BLaER1 (cell line): ENCODE measurements at regions not wholly inside any gene's neighbourhood (a gene's known extent, or its start where the extent isn't known, plus 50 kb on each side); places are given as distances from the start of the nearest gene placed in this dataset.
"Not testable (repeated sequence)": the region's sequence is repeated elsewhere in the genome, so short reads cannot be mapped to it uniquely, and the experiment has no call there.

Source experiments
- H3K27ac ChIP-seq: shearing (Covaris generic); formaldehyde crosslinking; 2 replicates; pipeline ENCODE4 v1.8.1; 2022
- H3K27me3 ChIP-seq: shearing (Covaris generic); formaldehyde crosslinking; 2 replicates; pipeline ENCODE4 v1.8.1; 2022
- H3K36me3 ChIP-seq: shearing (Covaris generic); formaldehyde crosslinking; 2 replicates; pipeline ENCODE4 v1.8.1; 2022
- H3K4me1 ChIP-seq: shearing (Covaris generic); formaldehyde crosslinking; 2 replicates; pipeline ENCODE4 v1.8.1; 2022
- H3K4me2 ChIP-seq: shearing (Covaris generic); formaldehyde crosslinking; 2 replicates; pipeline ENCODE4 v1.8.1; 2022
- H3K4me3 ChIP-seq: shearing (Covaris generic); formaldehyde crosslinking; 2 replicates; pipeline ENCODE4 v1.8.1; 2022
- H3K9ac ChIP-seq: shearing (Covaris generic); formaldehyde crosslinking; 2 replicates; pipeline ENCODE4 v1.8.1; 2022
- H3K9me3 ChIP-seq: shearing (Covaris generic); formaldehyde crosslinking; 2 replicates; pipeline ENCODE4 v1.8.1; 2022
- H4K20me1 ChIP-seq: shearing (Covaris generic); formaldehyde crosslinking; 2 replicates; pipeline ENCODE4 v1.8.1; 2022
- Cebpa-rat ChIP-seq: shearing (Covaris generic); IDR thresholded peaks from 2 replicates; pipeline ENCODE4 v1.8.1; 2022

- H3K36me3 ChIP-seq: no peaks in the 10 kb centered on the region
- H3K4me3 ChIP-seq: no peak overlapping the region
- no peak overlapping the region for H3K27ac ChIP-seq
- H3K4me2 ChIP-seq: no peak overlapping the region
- H3K9ac ChIP-seq: no peak overlapping the region
- no peaks in the 10 kb centered on the region for H3K9me3 ChIP-seq
- H3K4me1 ChIP-seq: no peaks in the 10 kb centered on the region
- no peak for TF ChIP-seq Cebpa-rat
- H4K20me1 ChIP-seq: no peaks in the 10 kb centered on the region
- H3K27me3 ChIP-seq: no peaks in the 10 kb centered on the region
Observed at GRCh38 chr21:26280775-26281174, 110.2 kb upstream of the APP start.

DNA sequence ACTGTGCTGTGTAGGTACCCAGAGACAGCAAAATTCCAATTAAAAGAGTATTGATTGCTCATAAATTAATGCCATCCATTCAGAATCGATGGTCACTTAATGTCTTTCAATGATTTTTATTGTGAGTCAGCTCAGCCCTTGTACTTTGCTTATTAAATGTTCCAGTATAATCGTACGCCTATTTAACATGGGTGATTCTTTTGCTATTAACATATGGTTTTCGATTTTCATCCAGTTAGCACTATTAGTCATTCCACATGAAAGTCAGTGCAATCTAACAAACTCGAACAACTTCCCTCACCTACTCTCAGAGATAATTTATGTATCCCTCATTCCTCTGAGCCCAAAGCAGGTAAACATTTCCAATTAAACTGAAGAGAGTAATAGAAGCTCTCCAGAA is 109.6 kb upstream of the APP start:
- no peak overlapping the region for H3K4me3 ChIP-seq
- no peaks in the 10 kb centered on the region for H3K36me3 ChIP-seq
- H3K4me1 ChIP-seq: no peaks in the 10 kb centered on the region
- no peak overlapping the region for H3K9ac ChIP-seq
- no peaks in the 10 kb centered on the region for H3K27me3 ChIP-seq
- no peaks in the 10 kb centered on the region for H4K20me1 ChIP-seq
- no peak overlapping the region for H3K27ac ChIP-seq
- peaks cover 2% of the 10 kb centered on the region for H3K9me3 ChIP-seq
- no peak for TF ChIP-seq Cebpa-rat
- H3K4me2 ChIP-seq: no peak overlapping the region

- no peak overlapping the region for H3K9ac ChIP-seq
- H3K36me3 ChIP-seq: no peaks in the 10 kb centered on the region
- no peaks in the 10 kb centered on the region for H4K20me1 ChIP-seq
- no peak overlapping the region for H3K4me3 ChIP-seq
- TF ChIP-seq Cebpa-rat: no peak
- no peaks in the 10 kb centered on the region for H3K27me3 ChIP-seq
- H3K4me2 ChIP-seq: no peak overlapping the region
- no peaks in the 10 kb centered on the region for H3K4me1 ChIP-seq
- peaks cover 39% of the 10 kb centered on the region for H3K9me3 ChIP-seq
- H3K27ac ChIP-seq: no peak overlapping the region
Observed at GRCh38 chr21:26275801-26276200, 105.2 kb upstream of the APP start.

GRCh38 chr21:26273686-26274313 is 103.2 kb upstream of the APP start:
- no peak overlapping the region for H3K4me3 ChIP-seq
- peaks cover 39% of the 10 kb centered on the region for H3K9me3 ChIP-seq
- no peak overlapping the region for H3K27ac ChIP-seq
- no peak overlapping the region for H3K4me2 ChIP-seq
- H3K4me1 ChIP-seq: no peaks in the 10 kb centered on the region
- H4K20me1 ChIP-seq: no peaks in the 10 kb centered on the region
- no peaks in the 10 kb centered on the region for H3K27me3 ChIP-seq
- TF ChIP-seq Cebpa-rat: no peak
- no peak overlapping the region for H3K9ac ChIP-seq
- H3K36me3 ChIP-seq: no peaks in the 10 kb centered on the region

DNA sequence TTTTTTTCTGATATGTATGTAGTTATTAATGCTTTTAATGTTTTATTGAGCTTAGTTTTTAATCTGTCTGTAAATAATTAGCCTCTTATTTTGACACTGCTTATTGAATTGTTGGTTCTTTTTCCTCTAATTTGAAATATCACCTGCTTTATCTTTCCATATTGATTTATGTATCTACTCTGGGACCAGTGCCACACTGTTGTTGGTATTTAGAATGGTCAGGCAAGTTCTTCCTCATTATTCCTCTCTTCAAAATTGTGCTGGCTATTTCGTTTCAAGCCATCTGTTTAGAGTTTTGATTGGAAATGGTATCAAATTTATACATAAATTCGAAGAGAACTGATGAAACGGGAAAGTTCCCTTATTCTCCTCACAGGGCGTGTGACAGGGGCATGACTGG is 96.8 kb upstream of the APP start:
- H3K4me2 ChIP-seq: no peak overlapping the region
- no peaks in the 10 kb centered on the region for H3K4me1 ChIP-seq
- no peaks in the 10 kb centered on the region for H3K36me3 ChIP-seq
- H3K27me3 ChIP-seq: no peaks in the 10 kb centered on the region
- no peak overlapping the region for H3K9ac ChIP-seq
- no peak overlapping the region for H3K4me3 ChIP-seq
- H3K9me3 ChIP-seq: peaks cover 9% of the 10 kb centered on the region; the same call in 1 of the 2 replicates
- no peak for TF ChIP-seq Cebpa-rat
- H4K20me1 ChIP-seq: no peaks in the 10 kb centered on the region
- H3K27ac ChIP-seq: no peak overlapping the region

DNA sequence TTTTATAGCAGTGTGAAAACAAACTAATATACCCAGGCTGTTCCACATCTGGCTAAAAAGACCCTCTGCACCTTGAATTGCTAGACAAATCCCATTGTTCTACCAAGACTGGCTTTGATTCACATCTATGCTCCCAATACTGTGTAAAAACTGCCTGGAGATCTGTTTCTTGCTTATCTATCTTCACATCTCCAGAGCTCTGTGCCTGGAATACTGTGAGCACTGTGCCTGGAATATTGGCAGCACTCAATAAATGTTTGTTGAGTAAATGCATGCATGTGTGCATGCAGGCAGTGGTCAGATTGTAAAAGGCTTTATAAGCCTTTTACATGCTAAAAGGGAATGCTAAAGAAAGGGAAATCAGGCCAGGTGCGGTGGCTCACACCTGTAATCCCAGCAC is 75.5 kb upstream of the APP start:
- Histone ChIP-seq H3K9ac (no peak overlapping the region), H3K27me3 (no peaks in the 10 kb centered on the region), H4K20me1 (no peaks in the 10 kb centered on the region), H3K9me3 (no peaks in the 10 kb centered on the region), H3K36me3 (no peaks in the 10 kb centered on the region), H3K4me1 (no peaks in the 10 kb centered on the region), H3K4me2 (no peak overlapping the region), H3K4me3 (no peak overlapping the region), H3K27ac (no peak overlapping the region)
- TF ChIP-seq Cebpa-rat: no peak

DNA sequence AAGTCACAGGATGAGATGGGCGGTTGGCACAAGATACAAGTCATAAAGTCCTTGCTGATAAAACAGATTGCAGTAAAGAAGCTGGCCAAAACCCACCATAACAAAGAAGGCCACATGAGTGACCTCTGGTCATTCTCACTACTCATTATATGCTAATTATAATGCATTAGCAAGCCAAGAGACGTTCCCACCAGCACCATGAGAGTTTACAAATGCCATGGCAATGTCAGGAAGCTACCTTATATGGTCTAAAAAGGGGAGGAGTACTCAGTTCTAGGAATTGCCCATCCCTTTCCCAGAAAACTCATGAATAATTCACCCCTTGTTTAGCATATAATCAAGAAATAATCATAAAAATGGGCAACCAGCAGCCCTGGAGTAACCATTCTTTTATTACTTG is 74.9 kb upstream of the APP start:
- H3K9ac ChIP-seq: no peak overlapping the region
- no peaks in the 10 kb centered on the region for H3K4me1 ChIP-seq
- no peak for TF ChIP-seq Cebpa-rat
- no peak overlapping the region for H3K4me2 ChIP-seq
- H4K20me1 ChIP-seq: no peaks in the 10 kb centered on the region
- no peaks in the 10 kb centered on the region for H3K36me3 ChIP-seq
- H3K27ac ChIP-seq: no peak overlapping the region
- H3K4me3 ChIP-seq: no peak overlapping the region
- H3K9me3 ChIP-seq: no peaks in the 10 kb centered on the region
- H3K27me3 ChIP-seq: no peaks in the 10 kb centered on the region

- no peaks in the 10 kb centered on the region for H4K20me1 ChIP-seq
- H3K27me3 ChIP-seq: no peaks in the 10 kb centered on the region
- no peak overlapping the region for H3K27ac ChIP-seq
- H3K9me3 ChIP-seq: no peaks in the 10 kb centered on the region
- no peak overlapping the region for H3K4me2 ChIP-seq
- H3K9ac ChIP-seq: no peak overlapping the region
- H3K36me3 ChIP-seq: no peaks in the 10 kb centered on the region
- H3K4me3 ChIP-seq: no peak overlapping the region
- TF ChIP-seq Cebpa-rat: no peak
- no peaks in the 10 kb centered on the region for H3K4me1 ChIP-seq
Observed at GRCh38 chr21:26238646-26239045, 68.1 kb upstream of the APP start.

GRCh38 chr21:26236281-26236680 is 65.7 kb upstream of the APP start:
- no peaks in the 10 kb centered on the region for H4K20me1 ChIP-seq
- no peak for TF ChIP-seq Cebpa-rat
- no peaks in the 10 kb centered on the region for H3K9me3 ChIP-seq
- H3K4me1 ChIP-seq: no peaks in the 10 kb centered on the region
- H3K27me3 ChIP-seq: no peaks in the 10 kb centered on the region
- no peak overlapping the region for H3K9ac ChIP-seq
- no peaks in the 10 kb centered on the region for H3K36me3 ChIP-seq
- no peak overlapping the region for H3K27ac ChIP-seq
- no peak overlapping the region for H3K4me2 ChIP-seq
- no peak overlapping the region for H3K4me3 ChIP-seq

DNA sequence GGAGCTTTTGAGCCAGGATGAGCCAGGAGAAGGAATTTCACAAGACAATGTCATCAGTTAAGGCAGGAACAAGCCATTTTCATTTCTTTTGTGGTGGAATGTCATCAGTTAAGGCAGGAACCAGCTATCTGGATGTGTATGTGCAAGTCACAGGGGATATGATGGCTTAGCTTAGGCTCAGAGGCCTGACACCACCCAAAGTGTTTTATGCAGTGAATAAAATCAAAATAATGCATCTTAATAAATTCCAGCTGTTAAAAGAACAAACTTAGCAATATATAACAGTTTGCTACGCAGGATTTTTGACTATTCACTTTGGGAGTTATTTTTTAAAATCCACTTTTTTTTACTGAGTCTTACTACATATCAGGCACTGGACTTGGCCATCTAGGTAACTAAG is 62.7 kb upstream of the APP start:
- not testable (repeated sequence) for H3K4me3 ChIP-seq, H3K9me3 ChIP-seq, H3K27ac ChIP-seq, H3K9ac ChIP-seq, H3K4me1 ChIP-seq, H3K27me3 ChIP-seq, H3K36me3 ChIP-seq, H3K4me2 ChIP-seq, H4K20me1 ChIP-seq

- not testable (repeated sequence) for H3K9me3 ChIP-seq, H3K4me1 ChIP-seq, H3K27ac ChIP-seq, H3K4me3 ChIP-seq, H3K9ac ChIP-seq, H3K27me3 ChIP-seq, H4K20me1 ChIP-seq, H3K36me3 ChIP-seq, H3K4me2 ChIP-seq
Observed at GRCh38 chr21:26232491-26232890, 61.9 kb upstream of the APP start.
